T-cell (primary cell): ENCODE measurements at regions not wholly inside any gene's neighbourhood (a gene's known extent, or its start where the extent isn't known, plus 50 kb on each side); places are given as distances from the start of the nearest gene placed in this dataset.

Experiments used
- ATAC-seq, 4 experiments: fragments of 200-7000 bp in 3 of 4; fragments of 150-1000 bp in 1 of 4; cut with Tn5 transposase; replicated peaks in 1 of 4; 1 replicate in 3 of 4; 2 replicates in 1 of 4; pipeline ENCODE4 v1.10.0; 2021; ENCODE audit warnings: moderate library complexity in 3 of 4, mild to moderate bottlenecking in 2 of 4, moderate number of reproducible peaks in 1 of 4
- CTCF ChIA-PET, 2 donors: fragments of 300-600 bp; sonication (Branson Sonifier 250); formaldehyde crosslinking; loops; one replicate each; lab custom pipeline; 2022; ENCODE audit warnings: antibody characterized with exemption in 2 of 2; lab: Charles Lee
- POLR2A ChIA-PET, 2 donors: fragments of 300-600 bp; sonication (Branson Sonifier 250); formaldehyde crosslinking; loops; one replicate each; lab custom pipeline; 2022; ENCODE audit warnings: antibody characterized with exemption in 2 of 2; lab: Charles Lee
- DNase-seq, 35 experiments: peaks; one replicate each; pipeline versions ENCODE4 v3.0.0 to v3.0.0-alpha.2; 2013 to 2023
- H3K27ac ChIP-seq: one replicate; pipeline ENCODE4 v1.5.1; 2013; ENCODE audit warnings: low read length
- H3K27me3 ChIP-seq, 2 experiments: replicated peaks in 1 of 2; 1 replicate in 1 of 2; 2 replicates in 1 of 2; pipeline versions ENCODE4 v1.6.1 to v1.7.0; 2013; ENCODE audit warnings: low read length in 1 of 2, mixed read lengths in 1 of 2; ENCODE audit not compliant: control insufficient read depth in 2 of 2, insufficient read depth in 2 of 2; ENCODE audit errors: extremely low read depth in 1 of 2
- H3K36me3 ChIP-seq, 2 donors: 1 replicate in 1 of 2; 2 replicates in 1 of 2; pipeline versions ENCODE4 v1.6.1 to v1.7.0; 2013; ENCODE audit warnings: low read length in 1 of 2; ENCODE audit not compliant: control insufficient read depth in 2 of 2, insufficient read depth in 1 of 2; ENCODE audit errors: extremely low read depth in 1 of 2
- H3K4me1 ChIP-seq, 2 experiments: 1 replicate in 1 of 2; 2 replicates in 1 of 2; pipeline versions ENCODE4 v1.6.1 to v1.7.0; 2013; ENCODE audit warnings: low read length in 2 of 2, mixed read lengths in 1 of 2; ENCODE audit not compliant: insufficient read depth in 2 of 2, control insufficient read depth in 1 of 2; ENCODE audit errors: extremely low read depth in 1 of 2
- H3K4me3 ChIP-seq, 2 donors: 1 replicate in 1 of 2; 2 replicates in 1 of 2; pipeline versions ENCODE4 v1.5.1 to v1.7.0; 2013; ENCODE audit warnings: mild to moderate bottlenecking in 2 of 2, low read length in 1 of 2, moderate library complexity in 1 of 2; ENCODE audit not compliant: control insufficient read depth in 1 of 2; ENCODE audit errors: extremely low read depth in 1 of 2
- H3K9me3 ChIP-seq: 2 replicates; pipeline ENCODE4 v1.7.0; 2013
- H3K27ac Mint-ChIP-seq, 2 donors: one replicate each; pipeline ENCODE4 v1.8.0; 2020 to 2021; ENCODE audit warnings: mild to moderate bottlenecking in 2 of 2, mixed read lengths in 2 of 2
- H3K27me3 Mint-ChIP-seq, 2 donors: one replicate each; pipeline ENCODE4 v1.8.0; 2021 to 2022; ENCODE audit warnings: mixed read lengths in 2 of 2
- H3K36me3 Mint-ChIP-seq: one replicate; pipeline ENCODE4 v1.8.0; 2021; ENCODE audit warnings: mixed read lengths
- H3K4me1 Mint-ChIP-seq, 3 donors: one replicate each; pipeline ENCODE4 v1.8.0; 2020 to 2022; ENCODE audit warnings: mixed read lengths in 3 of 3, mild to moderate bottlenecking in 1 of 3
- H3K4me3 Mint-ChIP-seq, 3 donors: one replicate each; pipeline ENCODE4 v1.8.0; 2020 to 2022; ENCODE audit warnings: mild to moderate bottlenecking in 3 of 3, mixed read lengths in 3 of 3, moderate library complexity in 3 of 3
- H3K9me3 Mint-ChIP-seq, 3 donors: one replicate each; pipeline ENCODE4 v1.8.0; 2020 to 2022; ENCODE audit warnings: mixed read lengths in 3 of 3
- WGBS: methylation state at CpG from one replicate; pipeline ENCODE4 v1.1.5; 2013; ENCODE audit warnings: missing lambda C conversion rate; ENCODE audit not compliant: insufficient coverage; 5-methylcytosine and 5-hydroxymethylcytosine counted together

- DNase-seq (no peak), ATAC-seq (no peak)
- Histone ChIP-seq H3K27ac (no peak overlapping the region), H3K4me1 (no peaks in the 10 kb centered on the region), H3K27me3 (no peaks in the 10 kb centered on the region), H3K9me3 (no peaks in the 10 kb centered on the region), H3K36me3 (no peaks in the 10 kb centered on the region), H3K4me3 (no peak overlapping the region)
- Mint-ChIP-seq H3K9me3 (peaks cover 3 to 19% (median 10%) of the 10 kb centered on the region in 3 donors), H3K27me3 (no peaks in the 10 kb centered on the region), H3K4me1 (no peaks in the 10 kb centered on the region), H3K4me3 (no peak overlapping the region), H3K27ac (no peak overlapping the region), H3K36me3 (no peaks in the 10 kb centered on the region)
- ChIA-PET POLR2A (no interaction called here), CTCF (no interaction called here)
- WGBS = no CpG with 5 or more reads among the region's 1 CpG
These were observed 335.7 kb downstream of the SQOR start for GRCh38 chr15:45970542-45970941.

DNA sequence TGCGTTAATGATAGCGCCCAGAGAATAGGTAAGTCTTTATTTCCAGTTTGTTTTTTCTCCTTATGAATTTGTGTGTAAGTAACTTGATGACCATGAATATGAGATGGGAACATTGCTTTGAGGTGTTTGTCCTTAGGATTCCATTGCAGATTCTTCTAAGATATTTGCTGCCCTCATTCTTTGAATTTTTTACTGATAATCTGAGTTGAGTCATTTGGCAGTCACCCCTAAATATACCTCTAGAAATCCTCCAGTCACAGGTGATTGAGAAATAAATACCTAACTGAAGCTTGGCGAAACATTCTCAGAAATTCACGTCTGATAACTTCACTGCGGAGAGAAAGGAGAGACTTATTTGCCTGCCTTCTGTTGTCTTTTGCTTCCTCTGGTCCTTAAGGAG lies 345.5 kb downstream of the SQOR start:
- no peak overlapping the region for H3K27ac Mint-ChIP-seq
- H3K4me1 ChIP-seq = no peaks in the 10 kb centered on the region
- no peak for ATAC-seq
- H3K36me3 ChIP-seq = no peaks in the 10 kb centered on the region
- ChIA-PET POLR2A (no interaction called here), CTCF (no interaction called here)
- peaks cover 3 to 4% (median 4%) of the 10 kb centered on the region in 3 donors for H3K9me3 Mint-ChIP-seq
- no peaks in the 10 kb centered on the region for H3K27me3 Mint-ChIP-seq
- H3K4me1 Mint-ChIP-seq = no peaks in the 10 kb centered on the region
- no peak for DNase-seq
- no peak overlapping the region for H3K27ac ChIP-seq
- H3K9me3 ChIP-seq = no peaks in the 10 kb centered on the region
- 92% methylated on average over 3 of the region's 5 CpGs for WGBS
- H3K36me3 Mint-ChIP-seq = no peaks in the 10 kb centered on the region
- no peak overlapping the region for H3K4me3 Mint-ChIP-seq
- H3K4me3 ChIP-seq = no peak overlapping the region
- no peaks in the 10 kb centered on the region for H3K27me3 ChIP-seq

DNA sequence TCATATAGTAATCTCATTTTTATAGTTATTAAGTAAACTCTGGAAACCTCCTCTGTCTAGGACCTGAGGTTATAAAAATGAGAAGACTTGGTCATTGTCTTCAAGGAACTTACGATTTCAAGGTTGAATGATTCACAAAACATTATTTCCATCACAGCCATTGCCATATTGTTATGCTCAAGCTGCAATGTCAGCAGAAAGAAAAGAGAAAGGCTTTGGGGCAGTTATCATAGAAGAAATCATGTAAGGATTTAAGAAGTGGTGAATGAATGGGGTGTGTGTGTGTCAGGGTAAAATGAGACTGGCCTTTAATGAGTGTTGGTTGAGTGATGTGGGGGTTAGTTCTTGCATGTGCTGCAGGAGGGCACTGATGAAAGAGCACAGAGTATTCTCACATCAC lies 346.8 kb downstream of the SQOR start:
- Mint-ChIP-seq H3K27ac (no peak overlapping the region), H3K4me3 (no peak overlapping the region), H3K36me3 (no peaks in the 10 kb centered on the region), H3K4me1 (no peaks in the 10 kb centered on the region), H3K9me3 (peaks cover 0 to 10% (median 7%) of the 10 kb centered on the region in 3 donors), H3K27me3 (no peaks in the 10 kb centered on the region)
- CTCF ChIA-PET = no interaction called here
- DNase-seq (no peak), ATAC-seq (no peak)
- no peak overlapping the region for H3K27ac ChIP-seq
- no peak overlapping the region for H3K4me3 ChIP-seq
- POLR2A ChIA-PET = no interaction called here
- no peaks in the 10 kb centered on the region for H3K4me1 ChIP-seq
- H3K9me3 ChIP-seq = no peaks in the 10 kb centered on the region
- no peaks in the 10 kb centered on the region for H3K27me3 ChIP-seq
- H3K36me3 ChIP-seq = no peaks in the 10 kb centered on the region
- no CpG with 5 or more reads among the region's 1 CpG for WGBS

DNA sequence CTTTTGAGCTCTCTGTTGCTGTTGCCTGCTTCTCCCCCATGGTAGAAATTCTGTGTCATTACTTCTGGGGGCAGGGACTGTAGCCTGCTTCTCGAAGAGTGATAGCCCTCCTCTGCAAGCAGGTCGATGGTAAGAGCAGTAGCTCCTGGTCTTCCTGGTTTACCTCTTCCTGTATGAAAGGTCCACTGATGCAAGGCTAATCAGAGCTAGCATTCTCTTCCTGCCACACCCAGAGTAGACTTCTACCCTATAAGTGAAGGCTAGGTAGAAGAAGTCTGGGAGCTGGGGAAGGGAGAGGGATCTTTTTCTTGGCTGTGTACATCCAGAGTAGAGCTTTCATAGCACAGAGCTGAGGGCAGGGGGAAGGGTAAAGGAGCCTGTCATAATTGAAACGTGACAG lies 357.0 kb downstream of the SQOR start:
- no peaks in the 10 kb centered on the region for H3K36me3 Mint-ChIP-seq
- peaks cover 0 to 3% of the 10 kb centered on the region in 2 donors for H3K27me3 Mint-ChIP-seq
- Histone ChIP-seq H3K9me3 (no peaks in the 10 kb centered on the region), H3K27me3 (no peaks in the 10 kb centered on the region), H3K27ac (no peak overlapping the region), H3K4me3 (no peak overlapping the region), H3K36me3 (no peaks in the 10 kb centered on the region), H3K4me1 (no peaks in the 10 kb centered on the region)
- no CpG with 5 or more reads among the region's 3 CpGs for WGBS
- no peak overlapping the region for H3K27ac Mint-ChIP-seq
- no peak for DNase-seq
- no peak for ATAC-seq
- no peaks in the 10 kb centered on the region for H3K4me1 Mint-ChIP-seq
- H3K4me3 Mint-ChIP-seq = no peak overlapping the region
- ChIA-PET CTCF (no interaction called here), POLR2A (no interaction called here)
- peaks cover 10 to 15% (median 12%) of the 10 kb centered on the region in 3 donors for H3K9me3 Mint-ChIP-seq

DNA sequence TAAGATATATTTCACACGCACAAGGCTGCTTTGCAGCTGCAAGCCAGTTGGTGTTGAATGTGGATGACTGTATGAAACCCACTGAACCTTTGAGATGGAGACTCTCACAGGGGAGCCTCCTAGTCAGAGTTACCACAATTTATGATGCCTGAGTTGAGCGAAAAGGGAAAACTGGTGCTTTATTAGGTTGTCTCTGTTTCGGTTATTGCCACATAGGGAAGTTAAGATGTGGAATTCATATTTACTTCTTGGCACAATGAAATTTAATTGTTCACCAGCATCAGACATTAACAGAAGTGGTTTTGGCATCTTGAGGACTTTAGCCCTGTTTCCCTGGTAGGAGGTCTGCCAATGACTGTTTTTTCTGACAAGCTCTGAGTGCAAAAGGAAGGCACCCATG lies 358.2 kb downstream of the SQOR start:
- DNase-seq = no peak
- Histone ChIP-seq H3K36me3 (no peaks in the 10 kb centered on the region), H3K4me1 (no peaks in the 10 kb centered on the region), H3K9me3 (no peaks in the 10 kb centered on the region), H3K4me3 (no peak overlapping the region), H3K27ac (no peak overlapping the region), H3K27me3 (no peaks in the 10 kb centered on the region)
- ChIA-PET CTCF (no interaction called here), POLR2A (no interaction called here)
- Mint-ChIP-seq H3K27ac (no peak overlapping the region), H3K4me1 (no peaks in the 10 kb centered on the region), H3K4me3 (no peak overlapping the region), H3K9me3 (peaks cover 8 to 14% (median 9%) of the 10 kb centered on the region in 3 donors), H3K27me3 (peaks cover 0 to 3% of the 10 kb centered on the region in 2 donors), H3K36me3 (no peaks in the 10 kb centered on the region)
- WGBS = no CpG with 5 or more reads among the region's 3 CpGs
- no peak for ATAC-seq

DNA sequence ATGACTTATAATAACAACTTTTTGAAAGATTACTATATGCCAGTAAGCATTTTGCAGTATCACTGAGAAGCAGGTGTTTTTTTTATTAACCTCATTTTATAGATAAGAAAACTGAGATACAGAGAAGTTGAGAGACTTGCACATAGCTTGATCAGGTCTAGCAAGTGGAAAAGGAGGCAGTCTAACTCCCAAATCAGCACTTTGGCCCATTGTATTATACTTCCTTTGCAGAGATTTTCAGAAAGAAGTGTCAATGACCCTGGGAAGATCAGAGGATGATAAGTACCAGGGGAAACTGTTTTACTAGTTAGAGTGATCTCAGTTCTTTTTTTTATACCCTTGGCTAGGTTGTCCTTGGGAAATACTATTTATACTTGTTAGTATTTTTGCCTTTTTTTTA lies 358.7 kb downstream of the SQOR start:
- Histone ChIP-seq H3K4me3 (no peak overlapping the region), H3K27ac (no peak overlapping the region), H3K27me3 (no peaks in the 10 kb centered on the region), H3K4me1 (no peaks in the 10 kb centered on the region), H3K36me3 (no peaks in the 10 kb centered on the region), H3K9me3 (no peaks in the 10 kb centered on the region)
- Mint-ChIP-seq H3K4me1 (no peaks in the 10 kb centered on the region), H3K36me3 (no peaks in the 10 kb centered on the region), H3K27ac (no peak overlapping the region), H3K4me3 (no peak overlapping the region), H3K27me3 (peaks cover 0 to 3% of the 10 kb centered on the region in 2 donors), H3K9me3 (peaks cover 8 to 14% (median 9%) of the 10 kb centered on the region in 3 donors)
- POLR2A ChIA-PET = no interaction called here
- no peak for DNase-seq
- ATAC-seq = no peak
- CTCF ChIA-PET = no interaction called here

GRCh38 chr15:45995800-45996199 lies 361.0 kb downstream of the SQOR start:
- Histone ChIP-seq H3K4me1 (no peaks in the 10 kb centered on the region), H3K36me3 (no peaks in the 10 kb centered on the region), H3K9me3 (no peaks in the 10 kb centered on the region), H3K27me3 (no peaks in the 10 kb centered on the region), H3K4me3 (no peak overlapping the region), H3K27ac (no peak overlapping the region)
- ATAC-seq (no peak), DNase-seq (no peak)
- H3K27me3 Mint-ChIP-seq = peaks cover 0 to 3% of the 10 kb centered on the region in 2 donors
- peaks cover 6 to 27% (median 8%) of the 10 kb centered on the region in 3 donors for H3K9me3 Mint-ChIP-seq
- ChIA-PET POLR2A (no interaction called here), CTCF (no interaction called here)
- no peaks in the 10 kb centered on the region for H3K36me3 Mint-ChIP-seq
- no peak overlapping the region for H3K4me3 Mint-ChIP-seq
- 93% methylated on average over 3 of the region's 4 CpGs for WGBS
- no peaks in the 10 kb centered on the region for H3K4me1 Mint-ChIP-seq
- no peak overlapping the region for H3K27ac Mint-ChIP-seq
